GM19023 (cell line): ENCODE measurements at regions not wholly inside any gene's neighbourhood (a gene's known extent, or its start where the extent isn't known, plus 50 kb on each side); places are given as distances from the start of the nearest gene placed in this dataset.

Experiments used
- ATAC-seq: cut with Tn5 transposase; IDR thresholded peaks from one replicate; pipeline ENCODE4 v1.9.1; 2021; ENCODE audit warnings: mild to moderate bottlenecking, moderate library complexity; ENCODE audit not compliant: unreplicated experiment

DNA sequence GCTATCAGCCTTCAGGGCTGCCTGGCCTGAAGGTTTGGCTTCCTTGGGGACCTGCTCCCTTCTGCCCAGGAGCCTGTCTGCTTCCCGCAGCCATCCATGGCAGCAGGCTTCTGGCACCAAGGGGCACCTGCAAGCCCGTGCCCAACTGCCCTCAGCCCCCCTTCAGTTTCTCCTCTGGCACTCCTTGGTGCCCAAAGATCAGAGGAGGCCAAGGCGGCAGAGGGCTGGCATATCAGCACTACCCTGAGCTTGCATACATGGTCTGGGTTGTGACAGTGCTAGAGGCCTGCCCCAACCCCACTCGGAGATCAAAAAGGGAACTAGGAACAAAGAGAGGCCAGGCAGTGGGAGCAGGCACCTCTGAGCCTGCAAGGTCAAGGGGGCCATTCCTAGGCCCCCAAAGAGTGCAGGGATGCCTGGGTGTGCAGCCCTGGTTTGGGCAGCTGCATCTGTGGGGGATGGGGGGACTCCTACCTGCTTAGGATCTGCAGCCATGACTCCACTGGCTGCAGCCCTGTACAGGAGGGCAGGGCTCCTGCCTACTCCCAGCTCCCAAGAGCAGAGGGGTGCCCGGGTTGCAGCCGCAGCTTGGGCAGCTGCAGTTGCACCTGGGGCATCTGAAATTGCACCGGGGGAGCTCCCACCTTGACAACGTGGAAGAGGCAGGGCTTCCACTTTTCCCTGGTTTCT lies 76.2 kb upstream of the TP63 start:
- ATAC-seq = no peak

DNA sequence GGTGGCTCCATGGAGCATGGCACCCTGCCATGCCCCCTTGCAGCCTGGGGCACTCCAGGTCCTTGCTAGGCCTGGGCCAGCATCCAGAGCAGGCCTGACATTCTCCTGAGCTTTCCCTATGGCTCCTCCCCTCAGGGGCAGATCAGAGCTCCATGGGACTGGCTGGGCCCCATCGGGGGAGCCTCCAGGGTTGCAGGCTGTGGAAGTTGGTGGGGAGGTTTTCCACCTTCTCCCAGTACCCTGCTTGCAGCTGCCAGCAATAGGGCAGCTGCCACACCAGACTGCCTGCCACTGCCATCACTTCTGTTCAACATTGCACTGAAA lies 75.7 kb upstream of the TP63 start:
- no peak for ATAC-seq

DNA sequence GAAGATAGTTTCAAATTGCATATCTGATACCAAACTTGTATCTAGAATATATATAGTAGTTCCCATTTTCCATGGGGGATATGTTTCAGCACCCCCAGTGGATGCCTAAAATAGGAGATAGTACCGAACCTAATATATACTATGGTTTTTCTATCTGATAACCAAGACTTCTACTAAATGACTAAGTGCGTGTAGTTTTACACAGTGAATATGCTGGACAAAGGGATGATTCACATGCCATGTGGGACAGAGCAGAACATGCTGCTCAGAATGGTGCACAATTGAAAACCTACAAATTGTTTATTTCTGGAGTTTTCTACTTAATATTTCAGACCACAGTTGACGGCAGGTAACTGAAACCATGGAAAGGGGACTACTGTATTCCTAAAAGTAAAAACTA lies 73.4 kb upstream of the TP63 start:
- no peak for ATAC-seq

DNA sequence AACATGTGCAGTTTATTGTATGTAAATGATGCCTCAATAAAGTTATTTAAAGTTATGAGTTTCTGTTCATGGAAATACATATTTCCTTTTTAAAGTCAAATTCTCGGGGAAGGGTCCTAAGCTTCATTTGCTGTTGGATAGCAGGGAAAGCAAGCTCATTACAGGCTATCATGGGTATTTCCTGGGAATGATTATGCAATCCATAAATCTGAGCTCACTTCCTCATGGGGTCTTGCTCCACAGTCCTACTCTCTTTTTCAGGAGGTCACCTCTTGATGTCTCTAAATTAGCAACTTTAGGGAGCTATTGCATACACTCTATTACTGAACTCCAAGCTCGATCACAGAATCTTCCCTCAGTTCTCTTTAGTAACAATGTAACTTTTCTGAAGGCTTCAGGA lies 69.9 kb upstream of the TP63 start:
- no peak for ATAC-seq

DNA sequence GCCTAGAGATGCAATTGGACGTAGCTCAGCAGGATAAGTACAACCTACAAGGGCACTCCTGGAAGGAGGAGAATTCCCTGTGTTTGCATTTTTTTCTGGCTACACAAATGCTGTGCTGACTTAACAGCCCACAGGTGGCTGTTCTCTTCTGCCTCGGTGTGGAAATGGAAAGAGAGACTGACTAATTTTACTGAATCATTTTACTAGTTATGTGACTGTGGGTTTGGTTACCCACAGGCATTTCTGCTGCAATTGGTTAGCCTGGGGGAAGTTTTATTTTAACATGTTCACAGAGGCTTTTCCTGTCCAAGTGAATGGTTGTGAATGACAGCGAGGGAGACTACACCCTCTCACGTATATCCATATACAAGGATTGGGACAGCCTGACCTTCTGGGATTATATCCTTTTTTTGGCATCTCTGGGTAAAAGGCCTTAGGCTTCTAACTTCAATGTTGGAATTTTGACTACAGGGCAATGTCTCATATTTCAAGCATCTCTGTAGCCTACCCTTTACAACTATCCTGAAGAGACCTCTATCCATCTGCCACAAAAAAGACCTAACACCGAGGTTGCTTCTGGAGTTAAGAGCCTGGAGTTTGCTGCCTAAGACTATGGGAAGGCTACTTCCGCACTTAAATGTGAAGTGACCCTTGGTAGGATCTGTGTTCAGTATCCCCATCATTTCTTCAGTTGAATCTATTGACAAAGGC lies 67.2 kb upstream of the TP63 start:
- peak; percentile 77 for ATAC-seq

DNA sequence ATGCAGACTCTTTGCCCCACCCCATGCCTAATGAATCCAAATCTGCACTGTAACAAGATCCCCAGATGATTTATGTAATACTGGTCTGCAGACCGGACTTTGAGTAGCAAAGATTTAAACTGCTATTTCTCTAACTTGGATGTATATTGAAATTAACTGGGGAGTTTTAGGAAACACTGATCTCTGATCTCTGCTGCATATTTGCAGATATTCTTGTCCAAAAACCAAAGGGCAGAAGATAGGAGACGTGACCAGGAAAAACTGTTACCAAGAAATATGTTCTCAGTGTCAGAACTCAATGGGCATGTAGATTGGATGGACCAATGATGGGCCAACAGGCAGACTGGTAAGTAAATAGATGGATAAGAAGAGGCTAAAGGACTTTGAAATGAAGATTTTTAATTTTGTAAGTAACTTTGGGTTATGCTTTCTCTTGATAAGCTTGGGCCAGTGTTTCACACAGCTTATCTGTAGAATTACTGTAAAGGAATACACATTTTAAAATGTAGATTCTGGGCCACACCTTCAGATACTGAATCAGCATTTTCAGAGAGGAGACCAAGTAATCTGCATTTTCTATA lies 64.5 kb upstream of the TP63 start:
- no peak for ATAC-seq

DNA sequence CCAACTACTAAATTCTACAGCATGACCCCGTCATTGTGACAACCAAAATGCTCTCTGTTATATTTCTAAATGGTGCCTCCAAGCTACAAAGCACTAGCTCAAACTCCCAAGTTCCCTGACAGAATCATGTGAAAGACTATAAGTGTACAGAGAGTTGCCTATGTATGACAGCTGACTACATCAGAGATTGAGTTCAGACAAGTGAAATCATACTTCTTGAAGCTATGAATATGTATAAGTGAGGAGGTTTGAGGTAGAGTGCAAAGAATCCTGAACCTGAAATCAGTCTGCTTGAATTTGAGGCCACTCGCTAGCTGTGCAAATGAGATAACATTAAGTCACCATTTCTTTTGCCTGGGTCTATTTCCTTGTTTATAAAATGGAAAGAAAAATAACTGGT lies 63.9 kb upstream of the TP63 start:
- no peak for ATAC-seq

DNA sequence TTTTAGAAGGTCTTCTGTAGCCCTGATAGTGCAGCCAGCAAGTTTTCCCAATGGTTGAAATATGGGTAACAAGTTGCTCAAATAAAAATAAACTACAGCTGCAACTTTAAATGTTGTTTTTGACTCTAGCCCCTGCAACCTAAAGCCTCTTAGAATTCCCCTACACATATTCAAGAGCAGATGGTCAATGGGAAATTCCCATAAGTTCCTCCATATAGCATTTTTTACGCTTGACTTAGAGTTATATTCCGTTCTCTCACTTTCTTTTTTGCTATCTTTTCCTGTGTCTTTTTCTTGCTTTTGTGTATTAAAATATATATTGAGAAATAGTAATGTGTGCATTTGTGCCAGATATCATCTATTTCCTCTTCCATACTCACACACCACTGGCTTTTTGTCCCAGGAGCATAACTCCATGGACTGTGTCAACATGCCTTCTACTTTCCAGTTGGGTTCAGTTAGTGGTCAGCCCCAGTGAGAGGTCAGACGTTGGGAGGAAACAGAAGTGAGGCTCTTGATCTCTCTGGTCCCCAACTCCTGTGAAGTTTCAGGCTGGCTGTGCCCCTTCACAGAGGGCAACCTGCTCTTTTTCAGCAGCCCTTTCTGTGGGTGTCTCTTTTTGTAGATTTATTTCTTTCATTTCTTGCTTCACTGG lies 63.3 kb upstream of the TP63 start:
- peak; percentile 33 for ATAC-seq

DNA sequence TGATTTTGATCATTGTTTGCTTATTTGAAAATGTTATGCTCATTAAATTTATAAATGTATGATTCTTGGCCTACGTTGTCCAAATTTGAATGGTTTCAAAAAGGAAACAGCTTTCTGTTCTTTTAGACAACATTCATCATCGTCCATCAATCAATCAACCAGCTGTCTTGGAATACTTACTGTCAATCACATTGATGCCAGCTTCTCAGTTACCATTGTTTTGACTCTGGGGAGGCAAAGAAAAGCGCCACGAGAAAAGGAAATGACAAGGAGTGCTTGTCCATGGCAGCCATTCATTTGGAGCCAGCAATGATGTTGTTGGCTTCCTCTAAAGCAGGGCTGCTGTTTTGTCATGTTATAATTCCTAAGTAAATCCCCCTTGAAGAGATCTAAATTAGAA lies 62.2 kb upstream of the TP63 start:
- no peak for ATAC-seq

DNA sequence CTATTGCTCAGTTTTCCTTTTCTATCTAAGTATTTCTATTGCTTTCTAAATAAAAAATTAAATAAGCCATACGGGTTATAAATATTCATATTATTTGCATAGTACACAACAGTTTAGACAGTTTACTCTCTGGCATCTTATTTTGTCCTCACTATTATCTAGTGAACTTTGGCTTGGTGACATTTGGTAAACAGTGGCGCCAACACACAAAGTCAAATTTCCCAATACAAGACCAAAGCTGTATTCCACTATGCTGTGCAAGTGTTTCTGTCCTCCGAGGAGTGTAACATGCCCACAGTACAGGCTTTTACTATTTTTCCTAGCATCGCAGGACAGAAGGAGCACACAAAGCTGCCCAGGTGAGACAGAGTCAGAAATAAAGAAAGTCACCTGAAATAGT lies 61.7 kb upstream of the TP63 start:
- no peak for ATAC-seq

DNA sequence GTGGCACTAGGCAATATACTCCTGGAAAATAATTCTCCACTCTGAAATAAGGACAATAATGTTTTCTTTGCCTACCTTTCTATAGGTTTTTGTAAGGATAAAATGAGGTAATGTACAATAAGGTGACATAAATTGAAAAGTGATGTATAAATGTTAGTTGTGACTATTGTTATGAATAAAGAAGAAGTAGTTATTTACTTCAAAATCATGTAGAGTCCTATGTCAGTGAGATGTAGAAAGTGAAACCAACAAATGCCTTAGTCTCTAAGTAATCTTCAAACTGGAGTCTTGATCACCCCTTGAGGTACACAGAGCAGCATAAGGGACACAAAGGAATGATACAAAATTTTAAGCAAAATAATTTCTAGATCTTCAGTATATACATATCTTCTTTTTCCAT lies 60.3 kb upstream of the TP63 start:
- no peak for ATAC-seq

DNA sequence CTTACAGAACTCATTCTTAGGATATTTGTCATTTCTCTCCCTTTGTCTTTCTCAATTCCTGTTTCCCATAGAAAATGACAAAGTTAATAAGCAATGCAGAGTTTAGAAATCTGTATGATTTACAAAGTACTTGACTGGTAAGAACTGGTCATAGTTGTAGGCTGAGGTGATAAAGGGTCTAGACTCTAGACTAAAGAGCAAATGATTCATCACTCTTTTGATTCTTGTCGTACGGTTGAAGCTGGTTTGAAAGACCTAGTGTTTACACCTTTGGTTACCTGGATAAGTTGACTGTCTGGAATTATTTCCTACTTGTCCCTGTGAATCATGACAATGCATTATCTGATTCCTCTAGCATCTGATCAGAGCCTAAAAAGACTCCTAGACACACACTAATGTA lies 58.9 kb upstream of the TP63 start:
- no peak for ATAC-seq

DNA sequence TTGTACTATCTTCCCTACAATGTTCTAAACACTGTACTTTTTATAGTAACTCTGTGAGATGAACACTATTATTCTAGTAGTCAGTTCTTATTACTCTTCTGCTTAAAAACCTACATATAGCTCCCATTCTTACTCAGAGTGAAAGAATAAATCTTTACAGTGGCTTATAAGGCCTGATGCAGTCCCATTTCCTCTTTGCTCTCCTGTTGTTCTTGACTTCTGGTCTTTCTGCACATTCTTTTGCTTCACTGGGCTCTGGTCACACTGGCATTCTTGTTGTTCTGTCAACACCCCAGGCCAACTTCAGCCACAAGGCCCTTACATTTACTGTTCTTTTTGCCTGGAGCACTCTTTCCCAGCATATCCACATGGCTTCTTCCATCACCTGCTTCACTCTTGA lies 58.2 kb upstream of the TP63 start:
- peak; percentile 36 for ATAC-seq

DNA sequence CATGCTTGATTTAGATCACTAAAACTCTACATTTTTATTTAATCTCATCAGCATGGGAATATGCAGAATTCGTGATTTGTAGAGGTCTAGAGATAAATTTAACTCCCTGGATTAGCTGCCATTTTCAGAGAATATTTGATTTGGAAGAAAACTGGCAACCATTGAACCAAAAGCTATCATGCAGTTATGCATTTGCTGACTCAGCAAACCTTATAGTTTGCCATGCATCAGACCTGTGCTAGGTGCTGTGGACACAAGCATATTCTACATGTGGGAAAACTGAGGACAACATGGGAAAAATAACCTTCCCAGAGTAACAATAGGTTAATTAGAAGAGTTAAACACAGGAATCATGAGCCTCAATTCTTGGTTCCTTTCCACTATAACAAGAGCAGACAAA lies 54.7 kb upstream of the TP63 start:
- no peak for ATAC-seq

DNA sequence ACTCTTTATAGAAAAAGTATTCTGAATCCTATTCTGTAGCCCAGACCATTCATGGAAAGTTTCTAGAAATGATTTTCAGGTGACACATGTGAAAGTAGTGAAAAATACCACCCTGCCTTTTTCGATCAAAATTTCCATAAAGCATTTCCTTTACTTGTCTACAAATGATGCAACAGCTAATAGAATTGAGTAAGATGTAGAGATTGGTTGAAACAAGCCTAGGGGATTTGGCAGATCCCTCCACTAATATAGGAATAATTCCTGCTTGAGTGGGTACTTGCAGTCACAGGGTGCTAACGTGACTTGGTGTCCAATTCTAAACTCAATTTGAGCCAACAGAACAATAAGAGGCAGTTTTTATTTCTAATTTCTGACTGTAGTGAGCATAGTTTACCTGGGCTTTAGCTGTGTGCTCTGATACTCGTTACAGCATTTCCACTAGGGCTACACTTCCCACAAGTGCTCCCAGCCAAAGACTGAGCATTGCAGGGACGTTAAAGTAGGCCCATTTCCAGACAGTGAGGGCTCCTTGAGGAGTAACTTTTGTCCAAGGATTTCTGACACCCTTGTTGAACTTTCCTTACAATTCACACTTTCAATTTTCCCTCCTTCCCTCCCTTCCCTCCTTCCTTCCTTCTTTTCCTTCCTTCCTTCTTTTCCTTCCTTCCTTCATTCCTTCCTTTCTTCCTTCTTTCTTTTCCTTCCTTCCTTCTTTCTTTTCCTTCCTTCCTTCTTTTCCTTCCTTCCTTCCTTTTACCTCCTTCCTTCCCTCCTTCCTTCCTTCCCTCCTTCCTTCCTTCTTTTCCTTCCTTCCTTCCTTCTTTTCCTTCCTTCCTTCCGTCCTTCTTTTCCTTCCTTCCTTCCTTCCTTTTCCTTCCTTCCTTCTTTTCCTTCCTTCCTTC lies 53.9 kb upstream of the TP63 start:
- ATAC-seq = no peak

DNA sequence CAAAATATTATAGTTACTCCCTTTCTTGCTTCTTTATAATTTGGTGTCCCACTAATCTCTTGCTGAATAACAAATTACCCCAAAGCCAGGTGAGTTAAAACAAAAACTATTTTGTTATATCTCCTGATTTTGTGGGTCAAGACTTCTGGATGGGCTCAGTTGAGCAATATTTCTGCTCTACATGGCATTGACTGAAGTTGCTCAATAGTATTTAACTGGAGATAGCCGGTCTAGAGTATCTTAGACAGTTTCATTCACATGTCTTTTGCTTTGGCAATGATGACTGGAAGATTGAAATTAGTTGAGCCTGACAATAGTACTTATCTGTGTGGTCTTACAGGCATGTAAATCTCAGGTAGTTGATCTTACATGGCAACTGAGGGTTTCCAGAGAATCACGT lies 51.0 kb upstream of the TP63 start:
- ATAC-seq = no peak
